GM18507 (cell line): ENCODE measurements at regions not wholly inside any gene's neighbourhood (a gene's known extent, or its start where the extent isn't known, plus 50 kb on each side); places are given as distances from the start of the nearest gene placed in this dataset.
"Not testable (repeated sequence)": the region's sequence is repeated elsewhere in the genome, so short reads cannot be mapped to it uniquely, and the experiment has no call there.

ENCODE experiments used
- DNase-seq: peaks from one replicate; pipeline ENCODE4 v3.0.0; 2011; ENCODE audit warnings: low read depth; ENCODE audit not compliant: insufficient read length; ENCODE audit errors: extremely low spot score
- FAIRE-seq: peaks from 2 replicates; lab custom pipeline; 2011; peaks lifted over from hg19 to GRCh38; lab: Jason Lieb, UNC

GRCh38 chr10:80829151-80829550 is 291.4 kb downstream of the SH2D4B start:
- FAIRE-seq (no peak), DNase-seq (no peak)

GRCh38 chr10:80829562-80829961 is 291.9 kb downstream of the SH2D4B start:
- DNase-seq: no peak
- FAIRE-seq: no peak

GRCh38 chr10:80832693-80833092 is 295.0 kb downstream of the SH2D4B start:
- DNase-seq, FAIRE-seq: not testable (repeated sequence)

- FAIRE-seq: peak; percentile 47
Measured at GRCh38 chr10:80855348-80855971, 317.8 kb downstream of the SH2D4B start.

GRCh38 chr10:80856186-80856585 is 318.5 kb downstream of the SH2D4B start:
- DNase-seq (no peak), FAIRE-seq (no peak)

More at GRCh38 chr10:80855348-80855971, 317.8 kb downstream of the SH2D4B start:
- DNase-seq: no peak

- not testable (repeated sequence) for FAIRE-seq, DNase-seq
Measured at GRCh38 chr10:80859279-80859678, 321.6 kb downstream of the SH2D4B start.

GRCh38 chr10:80860719-80861118 is 323.0 kb downstream of the SH2D4B start:
- DNase-seq (no peak), FAIRE-seq (no peak)

GRCh38 chr10:80861882-80862281 is 324.2 kb downstream of the SH2D4B start:
- DNase-seq: no peak
- FAIRE-seq: no peak

- no peak for DNase-seq
- peak; percentile 54 for FAIRE-seq
Measured at GRCh38 chr10:80870282-80870681, 332.6 kb downstream of the SH2D4B start.

GRCh38 chr10:80871083-80871482 is 333.4 kb downstream of the SH2D4B start:
- DNase-seq (no peak), FAIRE-seq (peak; percentile 71)

GRCh38 chr10:80878330-80878729 is 340.6 kb downstream of the SH2D4B start:
- FAIRE-seq: no peak

GRCh38 chr10:80890146-80890545 is 352.4 kb downstream of the SH2D4B start:
- FAIRE-seq: no peak

More at GRCh38 chr10:80878330-80878729, 340.6 kb downstream of the SH2D4B start:
- DNase-seq: no peak

GRCh38 chr10:80893256-80893655 is 355.6 kb downstream of the SH2D4B start:
- DNase-seq: no peak
- no peak for FAIRE-seq

More at GRCh38 chr10:80890146-80890545, 352.4 kb downstream of the SH2D4B start:
- DNase-seq: no peak

- no peak for DNase-seq
- no peak for FAIRE-seq
Measured at GRCh38 chr10:80894311-80894791, 356.6 kb downstream of the SH2D4B start.

- DNase-seq: no peak
- FAIRE-seq: no peak
Measured at GRCh38 chr10:80894797-80895467, 357.2 kb downstream of the SH2D4B start.

GRCh38 chr10:80896076-80896475 is 358.4 kb downstream of the SH2D4B start:
- no peak for FAIRE-seq
- DNase-seq: no peak

- DNase-seq (no peak), FAIRE-seq (no peak)
Measured at GRCh38 chr10:80896959-80897358, 359.3 kb downstream of the SH2D4B start.

- no peak for FAIRE-seq
Measured at GRCh38 chr10:80900661-80901060, 363.0 kb downstream of the SH2D4B start.

GRCh38 chr10:80908611-80909010 is 370.9 kb downstream of the SH2D4B start:
- no peak for DNase-seq
- no peak for FAIRE-seq

More at GRCh38 chr10:80900661-80901060, 363.0 kb downstream of the SH2D4B start:
- no peak for DNase-seq

GRCh38 chr10:80909254-80909653 is 371.6 kb downstream of the SH2D4B start:
- FAIRE-seq (no peak), DNase-seq (no peak)

- FAIRE-seq (no peak), DNase-seq (no peak)
Measured at GRCh38 chr10:80917636-80918035, 379.9 kb downstream of the SH2D4B start.
